GM19043 (cell line): ENCODE measurements at regions not wholly inside any gene's neighbourhood (a gene's known extent, or its start where the extent isn't known, plus 50 kb on each side); places are given as distances from the start of the nearest gene placed in this dataset.
"Not testable (repeated sequence)": the region's sequence is repeated elsewhere in the genome, so short reads cannot be mapped to it uniquely, and the experiment has no call there.

Source experiments
- ATAC-seq: cut with Tn5 transposase; IDR thresholded peaks from one replicate; pipeline ENCODE4 v1.9.1; 2021; ENCODE audit warnings: low read depth; ENCODE audit not compliant: unreplicated experiment

GRCh38 chr13:23053711-23054110 lies 127.1 kb upstream of the SGCG start:
- not testable (repeated sequence) for ATAC-seq

GRCh38 chr13:23059173-23059572 lies 121.6 kb upstream of the SGCG start:
- no peak for ATAC-seq

- ATAC-seq, result no peak
Observed at GRCh38 chr13:23060959-23061358, 119.8 kb upstream of the SGCG start.

- no peak for ATAC-seq
Observed at GRCh38 chr13:23067129-23067528, 113.7 kb upstream of the SGCG start.

- ATAC-seq, result no peak
Observed at GRCh38 chr13:23069566-23069965, 111.2 kb upstream of the SGCG start.

- ATAC-seq, result no peak
Observed at GRCh38 chr13:23074075-23074828, 106.5 kb upstream of the SGCG start.

GRCh38 chr13:23081220-23081619 lies 99.6 kb upstream of the SGCG start:
- no peak for ATAC-seq

GRCh38 chr13:23081901-23082300 lies 98.9 kb upstream of the SGCG start:
- no peak for ATAC-seq

GRCh38 chr13:23086968-23087623 lies 93.7 kb upstream of the SGCG start:
- no peak for ATAC-seq

- ATAC-seq, result peak; percentile 61
Observed at GRCh38 chr13:23087880-23088279, 92.9 kb upstream of the SGCG start.

- ATAC-seq, result no peak
Observed at GRCh38 chr13:23098161-23098907, 82.4 kb upstream of the SGCG start.

- ATAC-seq, result no peak
Observed at GRCh38 chr13:23105051-23105450, 75.7 kb upstream of the SGCG start.

GRCh38 chr13:23107665-23108064 lies 73.1 kb upstream of the SGCG start:
- no peak for ATAC-seq

GRCh38 chr13:23119131-23119530 lies 61.6 kb upstream of the SGCG start:
- no peak for ATAC-seq

GRCh38 chr13:23127540-23127939 lies 53.2 kb upstream of the SGCG start:
- not testable (repeated sequence) for ATAC-seq

GRCh38 chr13:23129331-23129730 lies 51.4 kb upstream of the SGCG start:
- ATAC-seq, result no peak
